ENCODE measurements at regions not wholly inside any gene's neighbourhood (a gene's known extent, or its start where the extent isn't known, plus 50 kb on each side); places are given as distances from the start of the nearest gene placed in this dataset.

DNA sequence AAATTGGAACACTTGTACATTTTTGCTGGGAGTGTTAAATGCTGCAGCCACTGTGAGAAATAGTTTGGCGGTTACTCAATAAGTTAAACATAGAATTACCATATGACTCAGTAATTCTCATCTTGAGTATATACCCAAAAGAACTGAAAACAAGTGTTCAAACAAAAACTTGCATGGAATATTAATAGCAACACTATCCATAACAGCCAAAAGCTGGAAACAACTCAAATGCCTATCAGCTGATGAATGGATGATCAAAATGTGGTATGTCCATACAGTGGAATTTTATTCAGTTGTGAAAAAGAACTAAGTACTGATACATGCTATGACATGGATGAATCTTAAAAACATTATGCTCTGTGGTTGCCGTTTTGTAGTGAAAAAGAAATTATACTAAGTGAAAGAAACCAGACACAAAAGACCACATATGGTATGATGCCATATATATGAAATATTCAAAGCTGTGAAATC is 63.0 kb upstream of the SP4 start:
- Histone ChIP-seq H3K23ac (ENCODE audit: low read depth, low read length, poor library complexity) (no peak overlapping the region), H2AFZ (ENCODE audit: low read length) (no peak overlapping the region), H3K4me2 (ENCODE audit: insufficient read depth, low read length, poor library complexity, severe bottlenecking) (no peak overlapping the region), H2BK12ac (ENCODE audit: low read length) (no peak overlapping the region), H4K8ac (ENCODE audit: low read depth, low read length) (no peak overlapping the region), H3K4me1 (ENCODE audit: control insufficient read depth in 2 of 2, insufficient read depth in 1 of 2, low read depth in 1 of 2, low read length in 2 of 2) (no peaks in the 10 kb centered on the region), H2BK15ac (ENCODE audit: low read length) (no peak overlapping the region), H4K91ac (ENCODE audit: low read depth, low read length, poor library complexity) (no peak overlapping the region), H3K4ac (ENCODE audit: low read length) (no peak overlapping the region), H2BK120ac (ENCODE audit: low read depth, low read length) (no peak overlapping the region), H2BK5ac (ENCODE audit: low read length) (no peak overlapping the region), H3K9me3 (replicated peaks in 1 of 2; ENCODE audit: control insufficient read depth in 2 of 2, insufficient read depth in 1 of 2, low read depth in 1 of 2, low read length in 2 of 2) (peaks cover 0 to 1% of the 10 kb centered on the region in 2 donors), H2AK5ac (ENCODE audit: low read depth, low read length) (no peak overlapping the region), H3K27me3 (ENCODE audit: control insufficient read depth in 3 of 3, insufficient read depth in 3 of 3, low read depth in 1 of 3, low read length in 3 of 3) (no peaks in the 10 kb centered on the region), H3K14ac (ENCODE audit: low read length) (no peak overlapping the region), H3K18ac (ENCODE audit: low read length) (no peak overlapping the region), H3K27ac (replicated peaks; ENCODE audit: low read length) (no peak overlapping the region), H3K36me3 (replicated peaks in 1 of 2; ENCODE audit: control insufficient read depth in 2 of 2, insufficient read depth in 2 of 2, low read length in 2 of 2) (no peaks in the 10 kb centered on the region), H3K4me3 (ENCODE audit: low read length in 2 of 2) (no peak overlapping the region), H3K79me1 (ENCODE audit: low read depth, low read length) (no peaks in the 10 kb centered on the region), H3K9ac (ENCODE audit: low read depth, low read length, poor library complexity) (no peak overlapping the region)
- DNase-seq (ENCODE audit: low spot score): no peak
- WGBS, 2 donors (ENCODE audit: extremely low coverage in 2 of 2, insufficient read length in 2 of 2, insufficient replicate concordance in 1 of 2): no CpG with 5 or more reads among the region's 2 CpGs

DNA sequence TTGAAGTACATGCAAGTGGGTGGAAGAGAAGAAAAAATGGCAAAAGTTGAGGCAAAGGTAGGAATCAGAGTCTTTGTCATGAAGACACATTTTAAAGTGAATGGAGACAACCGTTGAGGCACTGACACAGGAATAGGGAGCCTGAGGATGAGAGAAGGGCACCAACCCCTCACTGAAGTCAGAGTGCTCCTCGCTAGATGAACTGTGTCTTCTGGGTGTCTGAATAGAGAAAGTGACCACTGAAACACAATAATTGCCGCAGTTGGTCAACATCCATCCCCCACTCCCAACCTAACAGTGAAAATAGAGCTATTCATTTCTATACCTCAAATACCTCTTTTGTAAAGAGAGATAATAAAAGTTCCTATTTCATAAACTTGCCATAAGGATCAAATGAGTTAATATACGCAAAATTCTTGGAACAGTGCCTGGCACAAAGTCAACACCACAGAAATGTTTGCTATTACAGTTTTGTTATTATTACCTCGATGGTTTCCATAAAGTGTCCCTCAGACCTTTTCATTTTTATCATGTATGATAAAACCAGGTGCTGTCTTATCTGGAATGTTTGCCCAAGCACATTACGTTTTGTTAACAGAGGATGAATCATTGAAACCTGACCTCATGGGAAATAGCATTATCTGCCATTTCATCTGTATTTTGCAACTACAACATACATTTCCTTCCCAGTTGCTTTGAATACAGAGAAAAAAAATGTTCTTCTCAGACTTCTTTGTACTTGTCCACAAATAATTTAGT is 61.8 kb upstream of the SP4 start:
- Histone ChIP-seq H3K4me3 (ENCODE audit: low read length in 2 of 2) (no peak overlapping the region), H2AFZ (ENCODE audit: low read length) (no peak overlapping the region), H3K14ac (ENCODE audit: low read length) (no peak overlapping the region), H2BK15ac (ENCODE audit: low read length) (no peak overlapping the region), H2AK5ac (ENCODE audit: low read depth, low read length) (no peak overlapping the region), H3K79me1 (ENCODE audit: low read depth, low read length) (no peaks in the 10 kb centered on the region), H2BK12ac (ENCODE audit: low read length) (no peak overlapping the region), H3K9me3 (replicated peaks in 1 of 2; ENCODE audit: control insufficient read depth in 2 of 2, insufficient read depth in 1 of 2, low read depth in 1 of 2, low read length in 2 of 2) (peaks cover 0 to 1% of the 10 kb centered on the region in 2 donors), H3K27ac (replicated peaks; ENCODE audit: low read length) (no peak overlapping the region), H3K4me2 (ENCODE audit: insufficient read depth, low read length, poor library complexity, severe bottlenecking) (no peak overlapping the region), H4K91ac (ENCODE audit: low read depth, low read length, poor library complexity) (no peak overlapping the region), H3K4me1 (ENCODE audit: control insufficient read depth in 2 of 2, insufficient read depth in 1 of 2, low read depth in 1 of 2, low read length in 2 of 2) (peaks cover 0 to 2% of the 10 kb centered on the region in 2 donors), H2BK5ac (ENCODE audit: low read length) (no peak overlapping the region), H3K4ac (ENCODE audit: low read length) (no peak overlapping the region), H3K27me3 (ENCODE audit: control insufficient read depth in 3 of 3, insufficient read depth in 3 of 3, low read depth in 1 of 3, low read length in 3 of 3) (no peaks in the 10 kb centered on the region), H3K36me3 (replicated peaks in 1 of 2; ENCODE audit: control insufficient read depth in 2 of 2, insufficient read depth in 2 of 2, low read length in 2 of 2) (no peaks in the 10 kb centered on the region), H3K18ac (ENCODE audit: low read length) (no peak overlapping the region), H4K8ac (ENCODE audit: low read depth, low read length) (no peak overlapping the region), H2BK120ac (ENCODE audit: low read depth, low read length) (no peak overlapping the region), H3K9ac (ENCODE audit: low read depth, low read length, poor library complexity) (no peak overlapping the region), H3K23ac (ENCODE audit: low read depth, low read length, poor library complexity) (no peak overlapping the region)
- whole genome bisulfite sequencing, 2 donors (ENCODE audit: extremely low coverage in 2 of 2, insufficient read length in 2 of 2, insufficient replicate concordance in 1 of 2): no CpG with 5 or more reads among the region's 6 CpGs
- DNase-seq (ENCODE audit: low spot score): no peak

DNA sequence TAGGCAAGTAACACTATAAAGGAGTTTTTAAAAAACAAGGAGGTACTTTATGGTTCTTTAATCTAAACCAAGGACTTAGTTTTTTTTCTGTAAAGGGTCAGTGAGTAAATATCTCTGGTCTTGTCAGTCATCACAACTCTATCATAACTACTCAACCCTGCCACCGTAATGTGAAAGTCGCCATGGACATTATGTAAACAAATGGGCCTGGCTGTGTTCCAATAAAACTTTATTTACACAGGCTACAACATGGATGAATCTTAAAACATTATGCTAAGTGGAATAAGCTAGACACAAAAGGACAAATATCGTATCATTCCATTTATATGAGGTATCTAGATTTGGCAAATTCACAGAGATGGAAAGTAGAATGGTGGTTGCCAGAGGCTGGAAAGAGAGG is 60.8 kb upstream of the SP4 start:
- Histone ChIP-seq H2BK15ac (ENCODE audit: low read length) (no peak overlapping the region), H3K4ac (ENCODE audit: low read length) (no peak overlapping the region), H3K9ac (ENCODE audit: low read depth, low read length, poor library complexity) (no peak overlapping the region), H3K27me3 (ENCODE audit: control insufficient read depth in 3 of 3, insufficient read depth in 3 of 3, low read depth in 1 of 3, low read length in 3 of 3) (no peaks in the 10 kb centered on the region), H4K91ac (ENCODE audit: low read depth, low read length, poor library complexity) (no peak overlapping the region), H3K4me1 (ENCODE audit: control insufficient read depth in 2 of 2, insufficient read depth in 1 of 2, low read depth in 1 of 2, low read length in 2 of 2) (peaks cover 0 to 3% of the 10 kb centered on the region in 2 donors), H3K79me1 (ENCODE audit: low read depth, low read length) (no peaks in the 10 kb centered on the region), H3K9me3 (replicated peaks in 1 of 2; ENCODE audit: control insufficient read depth in 2 of 2, insufficient read depth in 1 of 2, low read depth in 1 of 2, low read length in 2 of 2) (peaks cover 0 to 1% of the 10 kb centered on the region in 2 donors), H3K23ac (ENCODE audit: low read depth, low read length, poor library complexity) (no peak overlapping the region), H3K14ac (ENCODE audit: low read length) (no peak overlapping the region), H2AK5ac (ENCODE audit: low read depth, low read length) (no peak overlapping the region), H3K4me2 (ENCODE audit: insufficient read depth, low read length, poor library complexity, severe bottlenecking) (no peak overlapping the region), H2AFZ (ENCODE audit: low read length) (no peak overlapping the region), H2BK12ac (ENCODE audit: low read length) (no peak overlapping the region), H4K8ac (ENCODE audit: low read depth, low read length) (no peak overlapping the region), H2BK5ac (ENCODE audit: low read length) (no peak overlapping the region), H3K18ac (ENCODE audit: low read length) (no peak overlapping the region), H3K4me3 (ENCODE audit: low read length in 2 of 2) (no peak overlapping the region), H3K27ac (replicated peaks; ENCODE audit: low read length) (no peak overlapping the region), H3K36me3 (replicated peaks in 1 of 2; ENCODE audit: control insufficient read depth in 2 of 2, insufficient read depth in 2 of 2, low read length in 2 of 2) (no peaks in the 10 kb centered on the region), H2BK120ac (ENCODE audit: low read depth, low read length) (no peak overlapping the region)
- DNase-seq (ENCODE audit: low spot score): no peak
- no CpG with 5 or more reads among the region's 3 CpGs for WGBS, 2 donors (ENCODE audit: extremely low coverage in 2 of 2, insufficient read length in 2 of 2, insufficient replicate concordance in 1 of 2)

DNA sequence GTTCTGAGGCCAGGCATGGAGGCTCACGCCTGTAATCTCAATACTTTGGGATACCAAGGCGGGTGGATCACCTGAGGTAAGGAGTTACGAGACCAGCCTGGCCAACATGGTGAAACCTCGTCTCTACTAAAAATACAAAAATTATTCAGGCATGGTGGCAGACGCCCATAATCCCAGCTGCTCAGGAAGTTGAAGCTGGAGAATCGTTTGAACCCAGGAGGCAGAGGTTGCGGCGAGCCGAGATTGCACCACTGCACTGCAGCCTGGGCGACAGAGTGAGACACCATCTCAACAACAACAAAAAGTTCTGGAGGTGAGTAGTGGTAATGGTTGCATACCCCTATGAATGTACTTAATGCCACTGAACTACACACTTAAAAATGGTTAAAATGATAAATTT is 60.3 kb upstream of the SP4 start:
- Histone ChIP-seq H2BK15ac (ENCODE audit: low read length) (no peak overlapping the region), H3K4me2 (ENCODE audit: insufficient read depth, low read length, poor library complexity, severe bottlenecking) (no peak overlapping the region), H2AFZ (ENCODE audit: low read length) (no peak overlapping the region), H3K18ac (ENCODE audit: low read length) (no peak overlapping the region), H3K23ac (ENCODE audit: low read depth, low read length, poor library complexity) (no peak overlapping the region), H3K4me1 (ENCODE audit: control insufficient read depth in 2 of 2, insufficient read depth in 1 of 2, low read depth in 1 of 2, low read length in 2 of 2) (peaks cover 0 to 3% of the 10 kb centered on the region in 2 donors), H4K91ac (ENCODE audit: low read depth, low read length, poor library complexity) (no peak overlapping the region), H3K9ac (ENCODE audit: low read depth, low read length, poor library complexity) (no peak overlapping the region), H3K4me3 (ENCODE audit: low read length in 2 of 2) (no peak overlapping the region), H2BK5ac (ENCODE audit: low read length) (no peak overlapping the region), H4K8ac (ENCODE audit: low read depth, low read length) (no peak overlapping the region), H3K14ac (ENCODE audit: low read length) (no peak overlapping the region), H2BK120ac (ENCODE audit: low read depth, low read length) (no peak overlapping the region), H2AK5ac (ENCODE audit: low read depth, low read length) (no peak overlapping the region), H2BK12ac (ENCODE audit: low read length) (no peak overlapping the region), H3K9me3 (replicated peaks in 1 of 2; ENCODE audit: control insufficient read depth in 2 of 2, insufficient read depth in 1 of 2, low read depth in 1 of 2, low read length in 2 of 2) (peaks cover 0 to 1% of the 10 kb centered on the region in 2 donors), H3K79me1 (ENCODE audit: low read depth, low read length) (no peaks in the 10 kb centered on the region), H3K4ac (ENCODE audit: low read length) (no peak overlapping the region), H3K27me3 (ENCODE audit: control insufficient read depth in 3 of 3, insufficient read depth in 3 of 3, low read depth in 1 of 3, low read length in 3 of 3) (no peaks in the 10 kb centered on the region), H3K27ac (replicated peaks; ENCODE audit: low read length) (no peak overlapping the region), H3K36me3 (replicated peaks in 1 of 2; ENCODE audit: control insufficient read depth in 2 of 2, insufficient read depth in 2 of 2, low read length in 2 of 2) (no peaks in the 10 kb centered on the region)
- no peak for DNase-seq (ENCODE audit: low spot score)
- WGBS, 2 donors (ENCODE audit: extremely low coverage in 2 of 2, insufficient read length in 2 of 2, insufficient replicate concordance in 1 of 2): no CpG with 5 or more reads among the region's 10 CpGs
